Type B pancreatic cell (in vitro differentiated cells): ENCODE measurements at regions not wholly inside any gene's neighbourhood (a gene's known extent, or its start where the extent isn't known, plus 50 kb on each side); places are given as distances from the start of the nearest gene placed in this dataset.

Source experiments
- DNase-seq: peaks from one replicate; pipeline ENCODE4 v3.0.0; 2021; ENCODE audit warnings: mixed read lengths; ENCODE audit not compliant: unreplicated experiment; ENCODE audit errors: extremely low spot score
- H3K27ac Mint-ChIP-seq: 2 replicates; pipeline ENCODE4 v1.8.0; 2021; ENCODE audit warnings: mild to moderate bottlenecking, mixed read lengths
- H3K27me3 Mint-ChIP-seq: 2 replicates; pipeline ENCODE4 v1.8.0; 2021; ENCODE audit warnings: mixed read lengths
- H3K36me3 Mint-ChIP-seq: 2 replicates; pipeline ENCODE4 v1.8.0; 2021; ENCODE audit warnings: mixed read lengths
- H3K4me1 Mint-ChIP-seq: one replicate; pipeline ENCODE4 v1.8.0; 2021; ENCODE audit warnings: mixed read lengths; ENCODE audit not compliant: unreplicated experiment
- H3K4me3 Mint-ChIP-seq: 2 replicates; pipeline ENCODE4 v1.8.0; 2021; ENCODE audit warnings: mild to moderate bottlenecking, mixed read lengths
- H3K9me3 Mint-ChIP-seq: 2 replicates; pipeline ENCODE4 v1.8.0; 2021; ENCODE audit warnings: mixed read lengths
- TF ChIP-seq, protein P1 (sequence below): fragments of 200-600 bp; sonication (generic); conservative IDR thresholded peaks from 2 replicates; pipeline ENCODE4 v1.5.0; 2021; ENCODE audit warnings: antibody characterized with exemption, mild to moderate bottlenecking

GRCh38 chr16:13781575-13782338 lies 138.2 kb upstream of the ERCC4 start:
- H3K27ac Mint-ChIP-seq, result no peak overlapping the region
- TF ChIP-seq, protein P1, sequence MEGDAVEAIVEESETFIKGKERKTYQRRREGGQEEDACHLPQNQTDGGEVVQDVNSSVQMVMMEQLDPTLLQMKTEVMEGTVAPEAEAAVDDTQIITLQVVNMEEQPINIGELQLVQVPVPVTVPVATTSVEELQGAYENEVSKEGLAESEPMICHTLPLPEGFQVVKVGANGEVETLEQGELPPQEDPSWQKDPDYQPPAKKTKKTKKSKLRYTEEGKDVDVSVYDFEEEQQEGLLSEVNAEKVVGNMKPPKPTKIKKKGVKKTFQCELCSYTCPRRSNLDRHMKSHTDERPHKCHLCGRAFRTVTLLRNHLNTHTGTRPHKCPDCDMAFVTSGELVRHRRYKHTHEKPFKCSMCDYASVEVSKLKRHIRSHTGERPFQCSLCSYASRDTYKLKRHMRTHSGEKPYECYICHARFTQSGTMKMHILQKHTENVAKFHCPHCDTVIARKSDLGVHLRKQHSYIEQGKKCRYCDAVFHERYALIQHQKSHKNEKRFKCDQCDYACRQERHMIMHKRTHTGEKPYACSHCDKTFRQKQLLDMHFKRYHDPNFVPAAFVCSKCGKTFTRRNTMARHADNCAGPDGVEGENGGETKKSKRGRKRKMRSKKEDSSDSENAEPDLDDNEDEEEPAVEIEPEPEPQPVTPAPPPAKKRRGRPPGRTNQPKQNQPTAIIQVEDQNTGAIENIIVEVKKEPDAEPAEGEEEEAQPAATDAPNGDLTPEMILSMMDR, result no peak
- peaks cover 8% of the 10 kb centered on the region for H3K27me3 Mint-ChIP-seq
- no peaks in the 10 kb centered on the region for H3K4me1 Mint-ChIP-seq
- H3K4me3 Mint-ChIP-seq, result no peak overlapping the region
- H3K36me3 Mint-ChIP-seq, result no peaks in the 10 kb centered on the region
- no peak for DNase-seq
- H3K9me3 Mint-ChIP-seq, result peaks cover 7% of the 10 kb centered on the region

GRCh38 chr16:13791095-13791494 lies 128.9 kb upstream of the ERCC4 start:
- Mint-ChIP-seq H3K9me3 (no peaks in the 10 kb centered on the region), H3K27ac (no peak overlapping the region), H3K27me3 (peaks cover 12% of the 10 kb centered on the region), H3K36me3 (no peaks in the 10 kb centered on the region), H3K4me3 (no peak overlapping the region), H3K4me1 (no peaks in the 10 kb centered on the region)
- TF ChIP-seq, protein P1, result no peak
- no peak for DNase-seq

- H3K27me3 Mint-ChIP-seq, result peaks cover 18% of the 10 kb centered on the region
- DNase-seq, result no peak
- H3K9me3 Mint-ChIP-seq, result no peaks in the 10 kb centered on the region
- H3K27ac Mint-ChIP-seq, result no peak overlapping the region
- TF ChIP-seq, protein P1, result no peak
- no peak overlapping the region for H3K4me3 Mint-ChIP-seq
- H3K36me3 Mint-ChIP-seq, result no peaks in the 10 kb centered on the region
- H3K4me1 Mint-ChIP-seq, result no peaks in the 10 kb centered on the region
These were observed 126.0 kb upstream of the ERCC4 start for GRCh38 chr16:13793841-13794409.

GRCh38 chr16:13795131-13795530 lies 124.8 kb upstream of the ERCC4 start:
- DNase-seq, result no peak
- H3K4me1 Mint-ChIP-seq, result no peaks in the 10 kb centered on the region
- no peak overlapping the region for H3K4me3 Mint-ChIP-seq
- no peaks in the 10 kb centered on the region for H3K36me3 Mint-ChIP-seq
- H3K9me3 Mint-ChIP-seq, result no peaks in the 10 kb centered on the region
- TF ChIP-seq, protein P1, result no peak
- peaks cover 18% of the 10 kb centered on the region for H3K27me3 Mint-ChIP-seq
- no peak overlapping the region for H3K27ac Mint-ChIP-seq

DNA sequence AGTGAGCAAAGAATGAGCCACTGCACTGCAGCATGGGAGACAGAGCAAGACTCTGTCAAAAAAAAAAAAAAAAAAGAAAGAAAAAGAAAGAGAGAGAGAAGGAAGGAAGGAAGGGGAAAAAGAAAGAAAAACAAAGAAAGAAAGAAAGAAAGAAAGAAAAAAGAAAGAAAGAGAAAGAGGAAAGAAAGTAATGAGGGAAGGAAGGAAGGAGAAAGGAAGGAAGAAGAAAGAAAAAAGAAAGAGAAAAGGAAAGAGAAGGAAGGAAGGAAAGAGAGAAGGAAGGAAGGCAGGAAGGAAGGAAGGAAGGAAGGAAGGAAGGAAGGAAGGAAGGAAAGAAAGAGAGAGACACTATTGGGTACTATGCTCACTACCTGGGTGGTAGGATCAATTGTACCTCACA lies 122.2 kb upstream of the ERCC4 start:
- TF ChIP-seq, protein P1, result no peak
- DNase-seq, result no peak
- no peaks in the 10 kb centered on the region for H3K9me3 Mint-ChIP-seq
- H3K36me3 Mint-ChIP-seq, result no peaks in the 10 kb centered on the region
- peaks cover 25% of the 10 kb centered on the region for H3K27me3 Mint-ChIP-seq
- H3K4me3 Mint-ChIP-seq, result no peak overlapping the region
- no peak overlapping the region for H3K27ac Mint-ChIP-seq
- no peaks in the 10 kb centered on the region for H3K4me1 Mint-ChIP-seq
